Esophagus muscularis mucosa (tissue), 4 donors: ENCODE measurements at regions not wholly inside any gene's neighbourhood (a gene's known extent, or its start where the extent isn't known, plus 50 kb on each side); places are given as distances from the start of the nearest gene placed in this dataset.

ENCODE experiments used
- CTCF ChIP-seq, 3 experiments: fragments of 200-600 bp in 2 of 3; fragments of 450-650 bp in 1 of 3; sonication (generic) in 2 of 3; IDR thresholded peaks; one replicate each; pipeline ENCODE4 v1.5.1; 2017 to 2019; ENCODE audit warnings: antibody characterized with exemption in 3 of 3, mild to moderate bottlenecking in 2 of 3, moderate library complexity in 1 of 3
- EP300 ChIP-seq: sonication (generic); formaldehyde crosslinking; IDR thresholded peaks from one replicate; pipeline ENCODE4 v1.6.1; 2017; ENCODE audit warnings: antibody characterized with exemption
- POLR2A ChIP-seq: fragments of 450-650 bp; IDR thresholded peaks from one replicate; pipeline ENCODE4 v1.6.1; 2017; ENCODE audit warnings: antibody characterized with exemption, moderate library complexity, mild to moderate bottlenecking, low read depth
- POLR2AphosphoS5 ChIP-seq, 2 donors: sonication (generic); formaldehyde crosslinking; IDR thresholded peaks; one replicate each; pipeline ENCODE4 v1.6.1; 2017; ENCODE audit warnings: antibody characterized with exemption in 2 of 2

GRCh38 chr12:87846045-87846444 is 183.2 kb downstream of the C12orf50 start:
- TF ChIP-seq CTCF (IDR thresholded peaks at IDR 0.05) (no peak), POLR2A (no peak), EP300 (no peak), POLR2AphosphoS5 (IDR thresholded peaks at IDR 0.05) (no peak)
